Spinal cord (tissue), 10 donors: ENCODE measurements at regions not wholly inside any gene's neighbourhood (a gene's known extent, or its start where the extent isn't known, plus 50 kb on each side); places are given as distances from the start of the nearest gene placed in this dataset. TPM values are rescaled to one million over a fixed set of nuclear protein-coding genes. Genes with fewer than 3 reads are reported as not detected.

Experiments
- DNase-seq, 6 donors: peaks; one replicate each; pipeline versions ENCODE4 v3.0.0 to v3.0.0-alpha.2; 2013 to 2015; ENCODE audit warnings: low spot score in 6 of 6, low read depth in 4 of 6
- H3K27ac ChIP-seq: one replicate; pipeline ENCODE4 v1.5.1; 2013; ENCODE audit warnings: low read depth, low read length, control low read depth
- H3K27me3 ChIP-seq: one replicate; pipeline ENCODE4 v1.6.1; 2013; ENCODE audit warnings: low read length; ENCODE audit not compliant: control insufficient read depth, insufficient read depth
- H3K36me3 ChIP-seq: one replicate; pipeline ENCODE4 v1.6.1; 2013; ENCODE audit warnings: low read length; ENCODE audit not compliant: control insufficient read depth, insufficient read depth
- H3K4me1 ChIP-seq: one replicate; pipeline ENCODE4 v1.6.1; 2013; ENCODE audit warnings: low read length; ENCODE audit not compliant: control insufficient read depth, insufficient read depth
- H3K4me3 ChIP-seq: one replicate; pipeline ENCODE4 v1.5.1; 2013; ENCODE audit warnings: low read depth, low read length, control low read depth
- H3K9me3 ChIP-seq: one replicate; pipeline ENCODE4 v1.6.1; 2013; ENCODE audit warnings: low read length; ENCODE audit not compliant: control insufficient read depth, insufficient read depth
- WGBS: methylation state at CpG from one replicate; pipeline ENCODE4 v1.1.5; 2013; ENCODE audit warnings: missing lambda C conversion rate; ENCODE audit not compliant: insufficient coverage; 5-methylcytosine and 5-hydroxymethylcytosine counted together
- small RNA-seq: library from RNA; depleted of rRNA; stranded (forward); fragments of <200 nt; gene quantifications from one replicate; pipeline ENCODE3, GENCODE V24; 2014; ENCODE audit warnings: low replicate concordance
- donor health status: healthy.

GRCh38 chr9:14372437-14373335 is 58.7 kb upstream of the NFIB start:
- Histone ChIP-seq H3K36me3 (peaks cover 2% of the 10 kb centered on the region), H3K4me1 (no peaks in the 10 kb centered on the region), H3K27ac (peak overlapping the region; percentile 29), H3K4me3 (no peak overlapping the region), H3K27me3 (no peaks in the 10 kb centered on the region), H3K9me3 (no peaks in the 10 kb centered on the region)
- 44% methylated on average over 3 of the region's 4 CpGs for WGBS
- peak in 2 of 6 donors; percentile 13 to 46 for DNase-seq

GRCh38 chr9:14369011-14369410 is 55.1 kb upstream of the NFIB start:
- H3K27ac ChIP-seq: no peak overlapping the region
- H3K4me3 ChIP-seq: no peak overlapping the region
- WGBS: no CpG with 5 or more reads among the region's 6 CpGs
- no peaks in the 10 kb centered on the region for H3K27me3 ChIP-seq
- no peaks in the 10 kb centered on the region for H3K36me3 ChIP-seq
- DNase-seq: no peak
- H3K9me3 ChIP-seq: no peaks in the 10 kb centered on the region
- H3K4me1 ChIP-seq: no peaks in the 10 kb centered on the region

GRCh38 chr9:14366076-14366475 is 52.1 kb upstream of the NFIB start:
- peaks cover 4% of the 10 kb centered on the region for H3K4me1 ChIP-seq
- WGBS: 69% methylated on average over 10 of the region's 10 CpGs

GRCh38 chr9:14365670-14366069 is 51.7 kb upstream of the NFIB start:
- peaks cover 4% of the 10 kb centered on the region for H3K4me1 ChIP-seq
- no peak overlapping the region for H3K4me3 ChIP-seq
- no peak overlapping the region for H3K27ac ChIP-seq
- H3K36me3 ChIP-seq: no peaks in the 10 kb centered on the region
- no peaks in the 10 kb centered on the region for H3K9me3 ChIP-seq
- DNase-seq: no peak
- no CpG with 5 or more reads among the region's 3 CpGs for WGBS
- no peaks in the 10 kb centered on the region for H3K27me3 ChIP-seq

More at GRCh38 chr9:14366076-14366475, 52.1 kb upstream of the NFIB start:
- H3K9me3 ChIP-seq: no peaks in the 10 kb centered on the region
- no peaks in the 10 kb centered on the region for H3K36me3 ChIP-seq
- no peaks in the 10 kb centered on the region for H3K27me3 ChIP-seq
- H3K27ac ChIP-seq: no peak overlapping the region
- DNase-seq: peak in 1 of 6 donors; percentile 62
- H3K4me3 ChIP-seq: no peak overlapping the region

Small RNA genes in the stretch of these regions (small RNA-seq; reads per million reads assigned to genes)
- not detected for gene AL159169.1
